Heart right ventricle (tissue), 16 donors: ENCODE measurements at regions not wholly inside any gene's neighbourhood (a gene's known extent, or its start where the extent isn't known, plus 50 kb on each side); places are given as distances from the start of the nearest gene placed in this dataset.

Source experiments
- ATAC-seq, 8 donors: fragments of 200-7000 bp; cut with Tn5 transposase; one replicate each; pipeline ENCODE4 v1.9.1; 2020; ENCODE audit warnings: mild to moderate bottlenecking in 8 of 8, moderate library complexity in 8 of 8, moderate number of reproducible peaks in 1 of 8
- DNase-seq, 2 donors: peaks; one replicate each; pipeline ENCODE4 v3.0.0-alpha.2; 2020
- H3K27ac ChIP-seq, 10 donors: fragments of 200-600 bp; sonication (generic) in 2 of 10; one replicate each; pipeline versions ENCODE4 v1.5.0 to v1.8.0; 2020 to 2022; ENCODE audit warnings: mild to moderate bottlenecking in 3 of 10
- H3K27me3 ChIP-seq, 7 donors: fragments of 200-600 bp; one replicate each; pipeline ENCODE4 v1.8.0; 2021 to 2022; ENCODE audit warnings: mild to moderate bottlenecking in 2 of 7
- H3K36me3 ChIP-seq, 9 donors: fragments of 200-600 bp; sonication (generic) in 1 of 9; one replicate each; pipeline versions ENCODE4 v1.5.0 to v1.8.0; 2020 to 2022; ENCODE audit warnings: mild to moderate bottlenecking in 2 of 9
- H3K4me1 ChIP-seq, 9 donors: fragments of 200-600 bp; sonication (generic) in 1 of 9; one replicate each; pipeline versions ENCODE4 v1.5.0 to v1.8.0; 2020 to 2022; ENCODE audit warnings: mild to moderate bottlenecking in 4 of 9
- H3K4me3 ChIP-seq, 10 donors: fragments of 200-600 bp; sonication (generic) in 2 of 10; one replicate each; pipeline versions ENCODE4 v1.5.0 to v1.8.0; 2020 to 2022; ENCODE audit warnings: mild to moderate bottlenecking in 7 of 10, moderate library complexity in 2 of 10
- H3K9me3 ChIP-seq, 11 donors: fragments of 200-600 bp in 10 of 11; sonication (generic) in 2 of 11; one replicate each; pipeline versions ENCODE4 v1.5.0 to v1.8.0; 2013 to 2022; ENCODE audit warnings: mild to moderate bottlenecking in 2 of 11, control low read depth in 1 of 11, moderate library complexity in 1 of 11
- WGBS, 2 donors: extraction: QIAGEN DNeasy Blood & Tissue Kit; methylation state at CpG; one replicate each; pipeline ENCODE4 v1.1.7; 2013; ENCODE audit warnings: inconsistent platforms in 1 of 2; 5-methylcytosine and 5-hydroxymethylcytosine counted together
- intact Hi-C, 10 donors: fragments of 100-400 bp; cut with DNase I; formaldehyde crosslinking; loops; one replicate each; pipeline versions ENCODE4 v1.11.1 to v1.14.2; 2022
- TF ChIP-seq, protein P1 (sequence below), 9 donors: fragments of 200-600 bp; sonication (generic) in 2 of 9; IDR thresholded peaks; one replicate each; pipeline versions ENCODE4 v1.5.0 to v1.8.0; 2021 to 2022; ENCODE audit warnings: antibody characterized with exemption in 9 of 9, mild to moderate bottlenecking in 5 of 9, moderate library complexity in 1 of 9
- donor health status: Arrhythmogenic right ventricular cardiomyopathy.
- donor health status: ischemic (EF 13 %, LVEDD 7.1; RV severe dilation, severe dysfunction).
- donor health status: healthy with polysubstance abuse.
- donor health status: DM: no; HTN: yes; CAD: no.
- donor health status: DM: no; HTN: no; CAD: no.
- donor health status: ischemic (EF 25% LVEDD 6.9; RV normal size, moderate dysfunction).
- donor health status: ischemic (EF 25% LVEDD 5.7; RV mildly dilated, moderate dysfunction).
- donor health status: healthy.
- donor health status: DM: yes; HTN: yes; CAD: no.
- donor health status: Ischemic cardiomyopathy.
- donor health status: ischemic (EF 35%, LVEDD 5.7; RV mildly dilated, moderate dysfunction).
- donor health status: nonischemic (EF 11% LVEDD 7.7; RV severe dilation, severe dysfunction).
- donor health status: DM: yes; HTN: yes; CAD: no.
- donor health status: PGD.
- donor health status: ischemic (EF 29% LVEDD 5.4; RV normal size, mild dysfunction).
- donor health status: nonischemic (EF 23%, LVEDD 6.1; RV moderate dilation, normal function).

DNA sequence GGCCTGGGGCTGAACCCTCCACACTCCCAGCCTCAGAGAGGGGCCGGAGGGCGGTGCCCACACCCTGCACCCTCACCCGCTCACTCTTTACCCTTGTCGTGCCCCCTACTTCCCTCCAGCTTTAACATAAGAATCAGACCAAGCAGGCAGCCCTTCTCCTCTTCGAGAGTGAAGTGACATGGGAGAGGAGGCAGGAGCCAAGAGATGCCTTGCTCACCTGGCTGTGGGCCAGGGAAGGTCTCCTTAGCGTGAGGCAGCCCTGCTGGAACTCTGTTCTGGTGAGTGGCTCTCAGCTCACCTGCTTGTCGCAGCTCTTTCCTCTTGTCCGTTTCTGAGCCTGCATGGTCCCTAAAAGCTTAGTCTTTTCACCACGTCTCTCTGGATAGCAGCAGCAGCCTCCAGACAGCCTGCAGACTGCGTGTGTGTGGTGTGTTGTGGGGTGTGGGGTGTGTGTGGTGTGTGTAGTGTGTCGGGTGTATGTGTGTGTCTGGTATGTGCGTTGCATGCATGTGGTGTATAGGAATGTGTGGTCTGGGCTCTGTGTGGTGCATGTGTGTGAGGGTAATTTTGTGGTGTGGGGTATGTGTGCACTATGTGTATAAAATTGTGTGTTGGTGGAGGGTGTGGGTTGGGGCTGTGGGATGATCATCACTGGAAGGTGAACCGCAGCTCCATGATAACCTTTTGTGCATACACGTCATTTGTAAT, 86.7 kb downstream of the CCDC185 start:
- TF ChIP-seq, protein P1, sequence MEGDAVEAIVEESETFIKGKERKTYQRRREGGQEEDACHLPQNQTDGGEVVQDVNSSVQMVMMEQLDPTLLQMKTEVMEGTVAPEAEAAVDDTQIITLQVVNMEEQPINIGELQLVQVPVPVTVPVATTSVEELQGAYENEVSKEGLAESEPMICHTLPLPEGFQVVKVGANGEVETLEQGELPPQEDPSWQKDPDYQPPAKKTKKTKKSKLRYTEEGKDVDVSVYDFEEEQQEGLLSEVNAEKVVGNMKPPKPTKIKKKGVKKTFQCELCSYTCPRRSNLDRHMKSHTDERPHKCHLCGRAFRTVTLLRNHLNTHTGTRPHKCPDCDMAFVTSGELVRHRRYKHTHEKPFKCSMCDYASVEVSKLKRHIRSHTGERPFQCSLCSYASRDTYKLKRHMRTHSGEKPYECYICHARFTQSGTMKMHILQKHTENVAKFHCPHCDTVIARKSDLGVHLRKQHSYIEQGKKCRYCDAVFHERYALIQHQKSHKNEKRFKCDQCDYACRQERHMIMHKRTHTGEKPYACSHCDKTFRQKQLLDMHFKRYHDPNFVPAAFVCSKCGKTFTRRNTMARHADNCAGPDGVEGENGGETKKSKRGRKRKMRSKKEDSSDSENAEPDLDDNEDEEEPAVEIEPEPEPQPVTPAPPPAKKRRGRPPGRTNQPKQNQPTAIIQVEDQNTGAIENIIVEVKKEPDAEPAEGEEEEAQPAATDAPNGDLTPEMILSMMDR (IDR thresholded peaks at IDR 0.05) = no peak
- WGBS, 2 donors = 38 to 46% methylated on average over 14 of the region's 14 CpGs
- Histone ChIP-seq H3K4me1 (no peaks in the 10 kb centered on the region), H3K27me3 (peaks cover 0 to 64% (median 30%) of the 10 kb centered on the region in 7 donors), H3K27ac (no peak overlapping the region), H3K9me3 (no peaks in the 10 kb centered on the region), H3K36me3 (no peaks in the 10 kb centered on the region), H3K4me3 (no peak overlapping the region)
- no peak for DNase-seq
- intact Hi-C loops = no loop called here
- peak in 2 of 8 donors; percentile 32 to 34 for ATAC-seq

GRCh38 chr1:223482132-223482531, 88.9 kb downstream of the CCDC185 start:
- DNase-seq = no peak
- Histone ChIP-seq H3K9me3 (no peaks in the 10 kb centered on the region), H3K36me3 (no peaks in the 10 kb centered on the region), H3K4me1 (no peaks in the 10 kb centered on the region), H3K27me3 (peaks cover 0 to 76% (median 33%) of the 10 kb centered on the region in 7 donors), H3K4me3 (no peak overlapping the region), H3K27ac (no peak overlapping the region)
- intact Hi-C loops = no loop called here
- no peak for ATAC-seq
- TF ChIP-seq, protein P1 (IDR thresholded peaks at IDR 0.05) = no peak

DNA sequence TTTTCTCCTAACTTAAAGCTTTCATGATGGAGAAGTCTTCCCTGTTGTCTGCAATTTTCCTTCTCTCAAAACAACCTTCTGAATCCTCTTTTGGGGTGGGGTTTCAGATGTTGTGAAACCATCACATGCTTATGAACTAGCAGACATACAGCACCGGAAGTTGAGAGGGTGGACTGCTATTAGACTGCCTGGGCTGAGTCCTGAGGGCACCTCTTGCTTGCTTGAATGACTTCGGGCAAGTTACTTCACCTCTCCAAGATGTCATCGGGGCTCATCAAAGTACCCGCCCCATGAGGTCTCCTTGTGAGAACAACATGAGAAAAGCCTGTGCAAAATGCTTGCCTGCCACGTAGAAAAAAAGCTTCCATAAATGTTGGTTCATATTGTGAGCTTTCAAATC, 89.6 kb downstream of the CCDC185 start:
- DNase-seq = no peak
- Histone ChIP-seq H3K27me3 (peaks cover 0 to 81% (median 37%) of the 10 kb centered on the region in 7 donors), H3K36me3 (no peaks in the 10 kb centered on the region), H3K9me3 (no peaks in the 10 kb centered on the region), H3K27ac (no peak overlapping the region), H3K4me1 (no peaks in the 10 kb centered on the region), H3K4me3 (no peak overlapping the region)
- TF ChIP-seq, protein P1 (IDR thresholded peaks at IDR 0.05) = no peak
- WGBS, 2 donors = 67 to 80% methylated on average over 5 of the region's 5 CpGs
- ATAC-seq = no peak
- intact Hi-C loops = no loop called here

DNA sequence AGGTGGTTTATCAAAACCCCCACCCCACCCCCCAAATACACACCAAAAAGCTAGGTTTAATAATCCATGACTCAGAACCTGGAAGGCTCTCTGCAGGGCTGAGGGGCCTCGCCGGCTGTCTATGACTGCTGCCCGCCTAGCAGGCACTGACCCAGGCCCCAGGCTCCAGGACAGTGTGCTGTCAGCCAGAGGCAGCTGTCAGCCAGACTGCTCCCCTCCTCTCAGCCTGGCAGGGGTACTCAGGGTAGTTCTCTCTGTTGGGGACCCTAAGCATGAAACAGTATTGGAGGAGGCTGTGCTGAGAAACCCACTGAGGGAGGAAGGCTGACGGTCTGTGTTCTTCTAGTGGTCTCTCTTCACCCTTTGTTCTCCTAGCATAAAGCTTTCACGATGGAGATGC, 90.3 kb downstream of the CCDC185 start:
- no peak overlapping the region for H3K27ac ChIP-seq
- H3K4me3 ChIP-seq = no peak overlapping the region
- WGBS, 2 donors = 77 to 84% methylated on average over 5 of the region's 5 CpGs
- TF ChIP-seq, protein P1 (IDR thresholded peaks at IDR 0.05) = no peak
- no peaks in the 10 kb centered on the region for H3K9me3 ChIP-seq
- no peak for ATAC-seq
- H3K4me1 ChIP-seq = no peaks in the 10 kb centered on the region
- H3K36me3 ChIP-seq = no peaks in the 10 kb centered on the region
- intact Hi-C loops = no loop called here
- DNase-seq = no peak
- H3K27me3 ChIP-seq = peaks cover 0 to 78% (median 33%) of the 10 kb centered on the region in 7 donors
